Right kidney (tissue), 1 donor: ENCODE measurements at regions not wholly inside any gene's neighbourhood (a gene's known extent, or its start where the extent isn't known, plus 50 kb on each side); places are given as distances from the start of the nearest gene placed in this dataset.

ENCODE experiments used
- DNase-seq: peaks from one replicate; pipeline ENCODE4 v3.0.0-alpha.2; 2016

- no peak for DNase-seq
Measured at GRCh38 chr15:37789881-37790280, 144.6 kb upstream of the TMCO5A start.

- no peak for DNase-seq
Measured at GRCh38 chr15:37791693-37792092, 142.7 kb upstream of the TMCO5A start.

DNA sequence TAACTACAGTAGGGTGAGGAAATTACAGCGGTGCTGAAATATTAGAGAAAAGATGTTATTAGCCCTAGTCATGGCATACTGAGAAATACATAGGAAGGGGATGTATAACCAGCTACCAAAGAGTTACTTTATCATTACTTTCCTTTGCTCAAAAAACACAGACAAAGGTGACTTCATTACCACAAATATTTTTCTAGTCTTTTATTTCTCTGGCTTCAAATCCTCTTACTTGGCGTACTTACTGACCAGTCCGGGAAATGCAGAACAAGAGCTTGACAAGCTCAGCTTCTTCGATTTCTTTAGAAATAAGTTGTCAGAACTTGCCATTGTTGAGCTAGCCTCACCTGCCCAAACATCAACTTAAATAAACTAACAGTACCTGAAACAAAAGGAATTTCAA lies 142.1 kb upstream of the TMCO5A start:
- no peak for DNase-seq

DNA sequence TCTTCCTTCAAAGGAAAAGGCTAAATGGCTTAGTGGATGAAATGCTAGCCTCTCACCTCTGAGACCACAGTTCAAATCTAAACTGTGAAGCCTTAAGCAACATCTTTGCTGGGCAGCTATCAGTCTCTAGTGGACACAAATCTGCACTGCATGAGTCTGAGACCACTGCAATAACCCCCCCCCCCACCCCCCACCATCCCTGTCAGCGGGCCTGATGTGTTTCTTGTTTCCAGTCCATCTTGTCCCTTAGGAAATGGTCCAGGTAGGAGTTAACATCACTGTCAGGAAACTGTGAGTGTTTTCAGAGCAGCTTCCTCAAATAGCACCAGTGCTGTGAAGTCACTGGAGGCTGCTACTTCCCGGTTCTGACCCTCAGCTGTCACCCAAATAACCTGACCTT lies 140.6 kb upstream of the TMCO5A start:
- no peak for DNase-seq

DNA sequence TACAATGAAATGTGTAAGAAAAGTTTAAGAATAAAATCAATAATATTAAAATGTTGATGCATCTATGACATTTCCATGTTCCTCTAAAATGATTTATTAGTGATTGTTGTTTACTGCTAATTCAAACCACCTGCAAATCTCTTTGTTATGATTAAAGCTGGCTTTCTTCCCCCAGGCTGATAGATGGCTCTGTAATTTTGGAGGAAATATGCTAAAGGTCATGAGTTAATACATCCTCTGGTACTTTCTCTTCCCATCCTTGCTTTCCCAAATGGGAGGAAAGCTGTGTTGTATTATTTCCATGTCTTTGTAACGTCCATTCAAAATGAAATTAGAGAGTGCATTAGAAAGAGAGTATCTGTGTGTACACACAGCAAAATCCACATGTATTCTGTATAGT lies 139.5 kb upstream of the TMCO5A start:
- no peak for DNase-seq

DNA sequence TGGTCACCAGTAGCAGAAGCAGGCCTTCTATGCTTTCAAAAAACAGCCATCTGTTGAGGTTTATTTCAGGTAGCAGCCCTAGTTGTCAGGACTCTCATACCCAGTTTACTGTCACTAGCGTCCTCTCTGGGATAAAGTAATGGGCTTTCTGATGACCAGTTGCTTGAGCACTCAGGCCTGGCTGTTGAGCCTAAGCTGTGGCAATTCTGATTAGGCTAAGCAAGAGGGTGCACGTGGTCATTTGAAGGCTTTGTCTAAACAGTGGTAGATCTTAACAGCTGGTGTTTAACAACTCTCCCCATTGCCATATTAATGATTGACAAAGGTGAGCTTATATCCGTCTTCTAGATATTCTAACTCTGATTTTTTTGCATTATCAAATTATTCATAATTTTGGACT lies 132.9 kb upstream of the TMCO5A start:
- DNase-seq = no peak

DNA sequence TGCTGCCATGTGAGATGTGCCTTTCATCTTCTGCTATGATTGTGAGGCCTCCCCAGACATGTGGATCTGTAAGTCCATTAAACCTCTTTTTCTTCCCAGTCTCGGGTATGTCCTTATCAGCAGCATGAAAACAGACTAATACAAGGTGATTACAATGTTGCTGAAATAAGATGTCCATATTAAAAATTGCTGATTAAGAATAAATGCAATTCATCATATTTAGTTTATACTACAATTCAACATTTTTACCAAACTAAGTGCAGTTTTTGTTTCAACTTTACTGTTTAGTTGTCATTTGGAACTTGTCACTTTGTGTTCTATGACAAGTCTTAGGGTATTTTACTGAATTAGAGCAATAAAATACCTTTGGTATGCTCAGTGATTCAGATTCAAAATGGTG lies 127.6 kb upstream of the TMCO5A start:
- DNase-seq = no peak

- DNase-seq = no peak
Measured at GRCh38 chr15:37810381-37810780, 124.1 kb upstream of the TMCO5A start.

- DNase-seq = no peak
Measured at GRCh38 chr15:37813306-37813705, 121.1 kb upstream of the TMCO5A start.

GRCh38 chr15:37814847-37815515 lies 119.5 kb upstream of the TMCO5A start:
- DNase-seq = no peak

- DNase-seq = no peak
Measured at GRCh38 chr15:37818152-37818677, 116.2 kb upstream of the TMCO5A start.

- no peak for DNase-seq
Measured at GRCh38 chr15:37819191-37819590, 115.2 kb upstream of the TMCO5A start.

DNA sequence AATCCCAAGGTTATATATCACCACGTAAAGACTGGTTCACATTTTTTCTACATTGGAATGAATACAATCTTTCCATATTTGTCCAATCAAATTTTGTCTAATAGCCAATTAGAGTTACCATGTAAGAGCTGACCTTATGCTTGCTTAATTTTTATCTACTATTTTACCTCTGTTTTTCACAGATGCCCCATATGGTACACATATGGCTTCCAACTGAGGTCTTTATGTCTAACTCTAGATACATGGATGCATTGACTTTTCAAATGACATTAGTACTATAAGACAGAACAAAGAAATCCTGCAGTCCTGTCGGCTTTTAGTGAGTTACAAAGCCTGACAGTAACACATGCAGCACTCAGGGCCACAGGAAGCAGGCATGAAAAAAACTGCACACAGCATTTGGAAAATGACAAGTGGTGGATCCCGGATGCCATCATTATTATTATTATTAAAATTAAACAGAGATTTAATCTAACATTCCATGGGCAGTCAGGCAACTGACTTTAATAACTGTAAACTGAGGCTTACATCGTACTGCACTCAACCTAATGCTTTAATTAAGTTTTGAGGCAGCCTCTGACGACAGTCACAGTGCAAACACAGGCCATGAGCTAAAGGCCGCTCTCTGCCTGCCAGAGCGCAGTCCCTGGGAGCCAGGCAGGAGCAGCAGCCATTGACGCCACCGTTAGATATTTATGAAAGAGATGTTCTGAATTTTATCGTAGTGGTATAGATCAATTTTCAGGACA lies 113.9 kb upstream of the TMCO5A start:
- no peak for DNase-seq

DNA sequence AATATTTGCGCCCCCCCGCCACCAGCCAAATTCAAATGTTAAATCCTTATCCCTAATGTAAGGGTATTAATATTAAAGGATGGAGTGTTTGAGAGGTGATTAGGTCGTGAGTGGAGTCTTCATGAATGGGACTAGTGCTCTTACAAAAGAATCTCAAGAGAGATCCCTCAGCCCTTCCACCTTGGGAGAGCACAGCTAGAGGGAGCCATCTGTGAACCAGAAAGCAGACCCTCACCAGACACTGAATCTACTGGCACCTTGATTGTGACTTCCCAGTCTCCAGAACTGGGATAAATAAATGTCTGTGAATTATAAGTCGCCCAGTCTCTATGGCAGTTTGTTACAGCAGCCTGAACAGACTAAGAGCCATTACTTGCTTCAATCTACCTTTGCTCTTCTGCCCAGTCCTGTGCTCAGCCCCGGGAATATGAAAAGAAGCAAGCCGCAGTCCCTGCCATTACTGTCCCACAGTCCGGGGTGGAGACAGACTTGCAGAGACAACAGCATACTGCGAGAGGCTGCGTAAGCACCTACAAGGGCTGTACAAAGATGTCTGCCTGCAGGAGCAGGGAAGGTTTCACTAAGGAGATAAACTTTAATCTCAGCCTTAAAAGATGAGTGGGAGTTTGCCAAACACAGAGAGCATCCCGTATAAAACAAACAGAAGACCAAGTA lies 110.7 kb upstream of the TMCO5A start:
- no peak for DNase-seq

- DNase-seq = no peak
Measured at GRCh38 chr15:37824717-37825382, 109.6 kb upstream of the TMCO5A start.

- no peak for DNase-seq
Measured at GRCh38 chr15:37837276-37837675, 97.2 kb upstream of the TMCO5A start.

DNA sequence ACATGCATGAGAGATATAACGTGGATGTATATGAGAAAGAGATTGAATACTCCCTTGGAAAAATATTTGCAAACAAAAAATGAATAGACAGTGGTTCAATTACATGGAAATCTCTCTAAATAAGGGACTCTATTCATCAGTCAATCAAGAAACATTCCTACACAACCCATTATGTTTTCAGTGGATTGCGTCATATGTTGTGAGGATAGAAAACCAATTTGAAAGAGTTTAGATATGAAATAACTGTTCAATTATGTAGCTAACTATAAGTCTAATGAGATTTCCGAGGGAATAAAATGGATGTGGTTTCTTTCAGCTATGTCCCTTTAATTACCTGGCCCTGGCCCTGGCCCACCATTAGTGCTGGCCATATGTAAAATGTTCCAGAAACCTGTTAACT lies 86.7 kb upstream of the TMCO5A start:
- DNase-seq = no peak

DNA sequence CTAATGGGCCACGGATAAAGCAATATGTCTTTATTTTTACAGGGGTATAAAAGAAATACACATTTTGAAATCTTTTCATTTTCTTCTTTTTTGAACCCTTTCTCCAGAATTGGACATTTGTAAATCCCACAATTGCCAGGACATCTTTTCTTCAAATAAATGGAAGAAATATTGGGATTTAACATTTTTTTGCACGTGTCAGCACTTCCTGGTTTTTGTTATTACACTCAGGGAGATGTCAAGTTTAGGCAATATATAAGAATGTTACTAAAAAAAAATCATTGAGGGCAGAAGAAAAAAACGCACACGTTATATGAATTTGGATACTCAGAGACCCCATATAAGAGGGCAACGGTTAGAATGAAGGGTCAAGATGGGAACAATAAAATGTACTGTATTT lies 78.3 kb upstream of the TMCO5A start:
- no peak for DNase-seq

DNA sequence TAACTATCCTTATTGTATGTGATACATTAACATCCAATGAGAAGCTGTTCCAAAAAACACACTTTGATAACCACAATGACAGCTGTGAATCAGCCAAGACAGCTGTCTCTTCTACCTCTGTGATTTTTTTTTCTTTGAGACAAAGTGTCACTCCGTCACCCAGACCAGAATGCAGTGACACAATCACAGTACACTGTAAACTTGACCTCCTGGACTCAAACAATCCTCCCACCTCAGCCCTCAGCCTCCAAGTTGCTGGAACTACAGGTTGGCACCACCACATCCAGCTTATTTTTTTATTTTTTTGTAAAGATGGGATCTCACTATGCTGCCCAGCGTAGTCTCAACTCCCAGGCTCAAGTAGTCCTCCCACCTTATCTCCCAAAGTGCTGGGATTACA lies 73.5 kb upstream of the TMCO5A start:
- no peak for DNase-seq

GRCh38 chr15:37865687-37866086 lies 68.8 kb upstream of the TMCO5A start:
- no peak for DNase-seq

GRCh38 chr15:37870711-37871110 lies 63.7 kb upstream of the TMCO5A start:
- no peak for DNase-seq

- peak; percentile 14 for DNase-seq
Measured at GRCh38 chr15:37872661-37873060, 61.8 kb upstream of the TMCO5A start.

DNA sequence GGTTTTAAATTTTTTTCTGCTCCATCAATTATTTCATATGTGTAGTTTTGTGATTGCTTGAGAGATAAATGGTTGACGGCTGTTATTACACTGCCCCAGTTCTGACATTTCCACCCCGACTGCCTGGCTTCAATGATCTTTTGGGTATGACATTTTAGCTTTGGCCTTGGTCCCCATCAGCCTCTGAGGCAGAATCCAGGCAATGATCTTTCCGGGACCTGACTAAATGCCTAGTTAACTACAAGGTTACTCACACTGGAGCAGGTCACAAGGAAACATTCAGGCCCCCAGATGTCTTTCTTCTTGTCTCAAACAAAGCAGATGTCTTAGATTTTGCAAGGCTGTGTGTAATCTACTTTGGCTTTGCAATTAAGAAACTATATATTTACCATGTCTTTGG lies 61.1 kb upstream of the TMCO5A start:
- DNase-seq = peak; percentile 13
